HG03175 (cell line): ENCODE measurements at regions not wholly inside any gene's neighbourhood (a gene's known extent, or its start where the extent isn't known, plus 50 kb on each side); places are given as distances from the start of the nearest gene placed in this dataset.
A peak's percentile ranks its signal among the peaks of the same experiment; 100 is the strongest.
"Not testable (repeated sequence)": the region's sequence is repeated elsewhere in the genome, so short reads cannot be mapped to it uniquely, and the experiment has no call there.

Experiments
- ATAC-seq: cut with Tn5 transposase; IDR thresholded peaks from one replicate; pipeline ENCODE4 v1.9.1; 2021; ENCODE audit warnings: mild to moderate bottlenecking, moderate library complexity; ENCODE audit not compliant: unreplicated experiment

DNA sequence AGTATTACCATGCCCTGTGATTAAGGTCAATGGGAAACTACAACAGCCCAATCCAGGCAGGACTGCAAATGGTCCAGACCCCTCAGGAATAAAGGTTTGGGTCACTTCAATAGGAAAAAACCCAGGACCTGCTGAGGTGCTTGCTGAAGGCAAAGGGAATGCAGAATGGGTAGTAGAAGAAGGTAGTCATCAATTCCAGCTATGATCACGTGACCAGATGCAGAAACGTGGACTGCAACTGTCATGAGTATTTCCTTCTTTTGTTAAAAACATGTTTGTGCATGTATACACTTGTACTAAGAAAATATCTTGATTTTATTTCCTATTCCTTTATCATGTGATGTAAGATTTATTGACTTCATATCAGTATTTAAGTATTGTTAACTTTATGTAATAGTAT lies 319.6 kb upstream of the FGF16 start:
- not testable (repeated sequence) for ATAC-seq

DNA sequence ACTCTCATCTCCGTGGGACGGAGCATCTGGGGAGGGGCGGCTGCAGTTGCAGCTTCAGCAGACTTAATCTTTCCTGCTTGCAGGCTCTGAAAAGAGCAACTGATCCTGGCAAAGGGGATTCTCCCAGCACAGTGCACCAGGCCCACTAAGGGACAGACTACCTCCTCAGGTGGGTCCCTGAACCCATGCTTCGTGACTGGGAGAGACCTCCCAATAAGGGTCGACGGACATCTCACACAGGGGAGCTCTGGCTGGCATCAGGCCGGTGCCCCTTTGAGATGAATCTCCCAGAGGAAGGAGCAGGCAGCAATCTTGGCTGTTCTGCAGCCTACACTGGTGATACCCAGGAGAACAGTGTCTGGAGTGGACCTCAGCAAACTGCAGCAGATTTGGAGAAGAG lies 303.3 kb upstream of the FGF16 start:
- ATAC-seq: no peak

DNA sequence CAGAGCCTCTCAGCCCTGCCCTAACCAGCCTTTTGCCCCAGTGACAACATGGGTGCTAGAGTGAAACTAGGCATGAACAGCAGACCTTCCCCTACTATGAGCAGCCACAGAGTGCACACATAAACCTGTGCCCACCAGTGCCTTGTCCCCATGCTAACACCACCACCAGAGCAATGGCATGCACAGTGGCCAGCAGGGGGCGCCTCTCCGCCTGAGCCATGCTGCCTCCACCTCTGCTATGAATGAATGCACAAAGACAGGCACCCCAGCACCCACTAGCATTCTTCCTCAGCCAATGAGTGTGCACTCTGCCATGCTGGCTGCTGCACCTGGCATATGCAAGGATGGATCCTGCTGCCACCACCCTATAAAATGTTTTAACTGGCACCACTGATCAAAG lies 286.9 kb upstream of the FGF16 start:
- no peak for ATAC-seq

DNA sequence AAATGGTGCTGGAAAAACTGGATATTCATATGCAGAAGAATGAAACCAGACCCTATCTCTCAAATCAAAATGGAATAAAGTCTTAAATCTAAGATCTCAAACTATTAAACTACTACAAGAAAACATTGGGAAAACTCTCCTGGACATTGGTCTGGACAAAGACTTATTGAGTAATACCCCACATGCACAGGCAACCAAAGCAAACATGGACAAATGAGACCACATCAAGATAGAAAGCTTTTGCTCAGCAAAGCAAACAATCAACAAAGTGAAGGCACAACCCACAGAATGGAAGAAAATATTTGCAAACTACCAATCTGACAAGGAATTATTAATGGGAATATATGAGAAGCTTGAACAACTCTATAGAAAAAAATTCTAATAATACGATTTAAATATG lies 284.4 kb upstream of the FGF16 start:
- ATAC-seq: no peak

DNA sequence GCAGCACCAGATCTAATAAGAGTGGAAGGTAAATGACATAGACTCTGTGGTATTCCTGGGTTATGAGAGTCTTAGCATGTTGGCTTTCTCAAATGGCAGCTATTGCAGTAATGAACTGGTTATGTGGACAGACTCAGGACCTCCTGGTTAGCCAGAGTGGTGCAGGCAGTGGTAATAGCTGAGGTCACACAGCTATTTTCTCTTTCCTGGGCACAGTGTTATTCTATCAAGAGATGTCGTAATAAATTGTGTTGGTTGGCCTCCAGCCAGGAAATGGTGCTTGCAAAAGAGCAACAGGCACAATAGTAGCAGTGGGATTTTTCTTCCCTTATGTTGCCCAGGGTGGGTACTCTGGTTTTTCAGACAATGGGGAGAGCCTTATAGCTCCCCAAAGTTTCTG lies 279.2 kb upstream of the FGF16 start:
- no peak for ATAC-seq

DNA sequence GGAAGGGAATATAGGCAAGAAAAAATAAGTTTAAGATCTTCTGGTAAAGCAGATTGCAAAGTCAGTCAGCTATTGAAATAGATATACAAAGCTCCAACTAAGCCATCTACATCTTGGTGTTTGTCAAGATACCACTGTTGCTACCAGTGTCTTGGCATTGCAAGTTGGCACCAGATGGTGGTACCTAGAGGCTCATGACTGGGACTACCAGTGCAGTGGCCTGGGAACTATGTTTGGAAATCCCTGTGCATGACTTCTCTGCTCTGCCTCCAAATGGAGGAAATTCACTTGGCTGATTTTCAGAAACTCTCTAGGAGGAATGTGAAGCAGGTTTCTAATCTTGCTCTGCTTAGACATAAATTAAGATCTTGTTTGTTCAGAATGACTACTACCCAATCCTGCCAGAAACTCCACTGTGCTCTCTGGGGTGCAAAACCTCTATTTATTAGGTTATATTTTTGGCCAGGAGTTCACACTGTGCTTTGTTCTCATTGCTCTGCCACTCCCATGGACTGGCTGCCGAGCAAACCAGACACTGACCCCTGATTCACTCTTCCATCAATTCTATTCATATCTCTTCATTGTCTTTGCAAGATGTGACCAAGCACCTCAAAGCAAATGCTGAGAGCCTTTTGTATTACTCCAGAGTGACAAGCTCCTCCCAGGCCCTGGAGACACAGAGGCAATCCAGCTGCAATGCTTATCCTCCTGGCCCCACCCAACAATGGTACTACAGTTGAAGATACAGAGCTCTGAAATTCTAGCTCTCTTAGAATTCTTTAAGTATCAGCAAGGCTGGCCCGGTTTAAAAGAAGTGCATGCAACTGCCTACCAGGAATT lies 272.3 kb upstream of the FGF16 start:
- no peak for ATAC-seq

DNA sequence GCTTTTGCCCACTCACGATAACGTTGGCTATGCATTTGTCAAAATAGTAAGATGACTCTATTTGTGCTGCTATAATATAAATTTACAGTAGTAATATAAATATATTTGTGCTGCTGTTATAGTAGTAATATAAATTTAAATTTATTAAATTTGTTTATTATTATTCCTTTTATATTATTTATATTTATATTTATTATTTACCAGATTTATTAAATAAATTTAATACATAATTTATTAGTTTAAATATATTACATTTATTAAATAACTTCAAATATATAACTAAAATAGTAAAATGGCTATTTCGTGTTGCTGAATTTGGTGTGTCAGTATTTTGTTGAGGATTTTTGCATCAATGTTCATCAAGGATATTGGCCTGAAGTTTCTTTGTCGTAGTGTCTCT lies 246.5 kb upstream of the FGF16 start:
- ATAC-seq: no peak

DNA sequence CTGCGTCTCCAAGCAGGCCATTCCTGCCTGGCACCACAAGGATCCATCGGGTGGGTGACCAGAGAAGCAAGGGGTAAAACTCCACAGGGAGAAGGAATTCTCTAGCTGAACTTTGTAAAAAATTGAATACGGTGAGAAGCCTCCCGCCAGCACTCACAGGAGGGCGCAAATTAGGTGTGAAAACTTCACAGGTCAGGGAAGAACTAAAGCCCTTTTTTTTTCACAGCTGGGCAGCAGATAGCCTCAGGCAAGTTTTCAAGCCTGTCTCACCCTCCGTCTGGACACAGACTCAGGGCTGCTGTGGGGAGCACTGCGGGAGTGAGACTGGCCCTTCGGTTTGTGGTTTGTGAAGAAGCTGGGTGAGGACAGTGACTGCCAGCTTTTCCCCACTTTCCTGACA lies 224.1 kb upstream of the FGF16 start:
- no peak for ATAC-seq

DNA sequence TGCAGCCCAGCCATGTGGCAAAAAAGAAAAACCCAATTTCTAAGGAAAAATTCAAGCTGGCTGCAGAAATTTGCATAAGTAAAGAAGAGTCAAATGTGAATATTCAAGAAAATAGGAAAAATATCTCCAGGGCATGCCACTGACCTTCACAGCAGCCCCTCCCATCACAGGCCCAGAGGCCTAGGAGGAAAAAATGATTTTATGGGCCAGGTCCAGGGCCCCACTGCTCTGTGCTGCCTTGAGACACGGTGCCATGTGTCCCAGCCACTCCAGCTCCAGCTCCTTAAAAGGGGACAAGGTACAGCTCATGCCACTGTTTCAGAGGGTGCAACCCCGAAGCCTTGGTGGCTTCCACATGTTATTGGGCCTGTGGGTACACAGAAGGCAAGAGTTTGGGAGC lies 182.7 kb upstream of the FGF16 start:
- no peak for ATAC-seq

DNA sequence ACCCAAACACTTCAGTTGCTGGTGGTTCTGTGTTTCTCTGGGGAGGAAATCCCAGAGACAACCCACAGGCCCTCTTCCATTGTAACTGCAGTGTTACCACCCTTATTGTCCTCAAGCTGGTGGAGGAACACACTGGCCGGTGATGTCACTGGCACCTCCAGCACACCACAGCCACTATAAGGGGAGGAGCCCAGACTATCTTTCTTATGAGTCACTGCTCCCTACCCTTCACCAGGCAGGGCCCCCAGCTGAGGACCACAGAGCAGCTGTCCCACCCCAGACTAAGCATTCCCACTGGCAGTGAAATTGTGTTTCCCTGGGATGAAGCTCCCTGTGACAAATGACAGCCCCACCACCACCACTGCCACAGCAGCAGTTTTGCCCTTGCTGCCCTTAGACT lies 171.8 kb upstream of the FGF16 start:
- no peak for ATAC-seq

DNA sequence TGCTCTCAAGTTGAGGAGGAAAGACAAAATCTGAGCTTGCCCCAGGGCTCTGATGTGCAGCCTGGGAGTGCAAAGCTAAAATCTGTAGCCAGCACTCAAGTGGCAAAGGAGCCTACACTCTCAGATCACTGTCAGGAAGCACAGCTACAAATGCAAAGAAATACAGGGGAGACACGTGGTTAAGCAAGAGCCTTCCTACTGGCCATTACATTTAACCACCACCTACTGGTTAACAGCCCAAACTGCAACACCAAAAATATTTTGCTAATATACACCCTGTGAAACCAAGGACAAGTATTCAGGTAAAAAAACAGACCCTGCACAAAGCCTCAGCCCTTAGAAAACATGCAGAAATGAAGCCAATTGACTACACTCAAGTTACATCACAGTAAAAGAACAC lies 170.4 kb upstream of the FGF16 start:
- ATAC-seq: no peak

DNA sequence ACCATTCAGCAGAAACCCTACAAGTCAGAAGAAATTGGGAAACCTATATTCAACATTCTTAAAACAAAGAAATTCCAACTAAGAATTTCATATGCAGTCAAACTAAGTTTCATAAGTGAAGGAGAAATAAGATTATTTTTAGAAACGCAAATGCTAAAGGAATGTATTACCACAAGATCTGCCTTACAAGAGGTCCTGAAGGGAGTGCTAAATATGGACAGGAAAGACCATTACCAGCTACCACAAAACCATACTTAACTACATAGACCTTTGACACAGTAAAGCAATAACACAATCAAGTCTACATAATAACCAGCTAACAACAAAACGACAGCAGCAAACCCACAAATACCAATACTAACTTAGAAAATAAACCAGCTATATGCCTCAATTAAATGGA lies 169.3 kb upstream of the FGF16 start:
- ATAC-seq: no peak

DNA sequence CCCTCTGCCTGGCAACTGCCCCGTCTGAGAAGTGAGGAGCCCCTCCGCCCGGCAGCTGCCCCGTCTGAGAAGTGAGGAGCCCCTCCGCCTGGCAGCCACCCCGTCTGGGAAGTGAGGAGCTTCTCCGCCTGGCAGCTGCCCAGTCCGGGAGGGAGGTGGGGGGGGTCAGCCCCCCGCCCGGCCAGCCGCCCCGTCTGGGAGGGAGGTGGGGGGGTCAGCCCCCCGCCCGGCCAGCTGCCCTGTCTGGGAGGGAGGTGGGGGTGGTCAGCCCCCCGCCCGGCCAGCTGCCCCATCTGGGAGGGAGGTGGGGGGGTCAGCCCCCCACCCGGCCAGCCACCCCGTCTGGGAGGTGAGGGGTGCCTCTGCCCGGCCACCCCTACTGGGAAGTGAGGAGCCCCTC lies 167.8 kb upstream of the FGF16 start:
- not testable (repeated sequence) for ATAC-seq

DNA sequence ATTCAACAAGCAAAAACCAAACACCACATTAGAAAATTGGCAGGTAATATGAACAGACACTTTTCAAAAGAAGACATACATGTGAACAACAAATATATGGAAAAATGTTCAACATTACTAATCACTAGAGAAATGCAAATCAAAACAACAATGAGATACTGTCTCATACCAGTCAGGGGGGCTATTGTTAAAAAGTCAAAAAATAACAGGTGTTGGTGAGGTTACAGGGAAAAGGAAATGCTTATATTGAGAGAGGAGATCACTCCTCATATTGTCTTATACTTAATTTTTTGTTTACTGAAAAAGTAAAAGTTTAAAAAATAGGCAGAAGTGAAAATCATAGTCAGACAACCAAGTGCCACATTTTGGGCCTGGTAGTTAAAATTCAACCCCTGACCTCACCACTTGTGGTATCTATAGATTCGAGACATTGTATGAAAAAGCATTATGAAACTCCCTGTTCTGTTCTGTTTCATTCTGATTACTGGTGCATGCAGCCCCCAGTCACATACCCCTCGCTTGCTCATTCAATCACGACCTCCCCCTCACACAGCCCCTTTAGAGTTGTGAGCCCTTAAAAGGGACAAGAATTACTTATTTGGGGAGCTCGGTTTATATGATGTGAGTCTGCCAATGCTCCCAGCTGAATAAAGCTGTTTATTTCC lies 153.7 kb upstream of the FGF16 start:
- peak; percentile 53 for ATAC-seq

DNA sequence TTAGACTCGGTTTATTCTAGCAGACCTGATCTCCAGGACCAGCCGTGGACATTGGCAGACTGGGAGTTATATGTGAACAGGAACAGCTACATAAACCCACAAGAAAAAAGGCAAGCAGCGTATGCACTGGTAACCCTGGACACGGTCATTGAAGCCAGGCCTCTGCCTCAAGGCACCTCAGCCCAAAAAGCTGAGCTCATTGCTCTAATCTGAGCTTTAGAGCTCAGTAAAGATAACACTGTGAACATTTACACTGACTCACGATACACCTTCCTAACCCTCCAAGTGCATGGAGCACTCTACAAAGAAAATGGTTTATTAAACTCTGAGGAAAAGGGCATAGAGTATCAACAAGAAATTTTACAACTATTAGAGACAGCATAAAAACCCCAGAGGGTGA lies 148.9 kb upstream of the FGF16 start:
- ATAC-seq: no peak

DNA sequence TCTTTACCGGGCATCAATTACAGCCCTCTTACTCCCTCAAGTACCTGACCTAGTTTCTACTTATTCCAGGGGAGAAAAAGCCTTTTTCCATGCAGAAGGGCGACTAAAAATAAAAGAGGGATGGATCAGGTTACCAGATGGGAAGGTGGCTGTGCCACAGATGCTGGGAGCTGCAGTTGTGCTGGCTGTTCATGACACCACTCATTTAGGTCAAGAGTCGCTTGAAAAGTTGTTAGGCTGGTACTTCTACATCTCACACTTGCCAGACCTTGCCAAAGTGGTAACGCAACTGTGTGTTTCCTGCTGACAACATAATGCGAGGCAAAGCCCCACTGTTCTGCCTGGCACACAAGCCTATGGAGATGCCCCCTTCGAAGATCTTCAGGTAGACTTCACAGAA lies 148.4 kb upstream of the FGF16 start:
- ATAC-seq: no peak

DNA sequence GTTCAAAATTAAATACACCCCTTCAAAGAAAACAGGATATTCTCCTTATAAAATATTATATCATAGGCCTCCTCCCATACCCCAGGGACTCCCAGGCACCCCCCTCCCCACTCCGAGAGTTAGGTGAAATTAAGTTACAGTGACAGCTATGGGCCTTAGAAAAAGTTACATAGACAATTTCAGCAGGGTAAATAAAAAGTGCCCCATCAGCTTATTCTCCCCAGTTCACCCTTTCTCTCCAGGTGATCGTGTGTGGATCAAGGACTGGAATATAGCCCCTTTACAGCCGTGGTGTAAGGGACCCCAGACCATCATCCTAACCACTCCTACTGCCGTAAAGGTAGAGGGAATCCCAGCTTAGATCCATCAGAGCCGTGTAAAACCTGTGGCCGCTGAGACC lies 147.6 kb upstream of the FGF16 start:
- no peak for ATAC-seq

DNA sequence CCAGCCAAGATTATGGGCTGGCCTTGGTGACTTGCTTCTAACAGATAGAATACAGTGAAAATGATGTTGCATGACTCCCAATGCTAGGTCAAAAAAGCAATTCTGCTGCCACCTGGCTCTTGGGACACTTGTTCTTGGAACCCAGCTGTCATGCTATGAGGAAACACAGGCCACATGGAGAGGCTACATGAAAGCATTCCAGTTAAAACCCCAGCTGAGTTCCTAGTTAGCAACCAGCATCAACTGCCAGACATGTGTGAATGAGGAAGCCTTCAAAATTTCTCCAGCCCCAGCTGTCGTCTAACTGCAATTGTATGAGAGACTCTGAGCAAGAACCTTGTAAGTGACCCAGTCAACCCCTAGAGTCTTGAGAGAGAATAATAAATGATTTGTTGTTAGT lies 105.2 kb upstream of the FGF16 start:
- ATAC-seq: no peak

DNA sequence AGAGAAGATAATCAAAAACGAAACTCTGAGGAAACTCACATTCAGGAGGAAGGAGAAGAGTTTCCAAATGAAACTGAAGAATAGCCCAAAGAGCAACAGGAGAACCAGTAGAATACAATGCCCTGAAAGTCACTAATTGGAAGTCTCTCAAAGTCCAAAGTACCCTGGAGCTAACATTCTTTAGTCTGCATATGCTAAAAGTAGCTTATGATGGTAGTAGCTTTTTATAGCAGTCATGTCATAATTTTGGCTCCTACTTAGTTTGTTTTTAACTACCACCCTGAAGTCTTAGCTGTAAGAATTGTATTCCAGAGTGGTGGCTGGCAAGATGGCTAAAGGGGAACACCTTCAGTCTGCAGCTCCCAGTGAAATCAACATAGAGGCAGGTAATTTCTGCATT lies 100.3 kb upstream of the FGF16 start:
- ATAC-seq: no peak

DNA sequence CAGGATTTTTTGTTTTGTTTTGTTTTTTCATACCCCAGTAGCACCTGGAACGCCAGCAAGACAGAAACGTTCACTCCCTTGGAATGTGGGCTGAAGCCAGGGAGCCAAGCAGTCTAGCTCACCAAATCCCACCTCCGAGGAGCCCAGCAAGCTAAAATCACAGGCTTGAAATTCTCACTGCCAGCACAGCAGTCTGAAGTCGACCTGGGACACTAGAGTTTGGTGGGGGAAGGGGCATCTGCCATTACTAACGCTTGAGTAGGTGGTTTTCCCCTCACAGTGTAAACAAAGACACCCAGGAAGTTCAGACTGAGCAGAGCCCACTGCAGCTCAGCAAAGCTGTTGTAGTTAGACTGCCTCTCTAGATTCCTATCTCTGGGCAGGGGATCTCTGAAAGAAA lies 99.6 kb upstream of the FGF16 start:
- no peak for ATAC-seq

DNA sequence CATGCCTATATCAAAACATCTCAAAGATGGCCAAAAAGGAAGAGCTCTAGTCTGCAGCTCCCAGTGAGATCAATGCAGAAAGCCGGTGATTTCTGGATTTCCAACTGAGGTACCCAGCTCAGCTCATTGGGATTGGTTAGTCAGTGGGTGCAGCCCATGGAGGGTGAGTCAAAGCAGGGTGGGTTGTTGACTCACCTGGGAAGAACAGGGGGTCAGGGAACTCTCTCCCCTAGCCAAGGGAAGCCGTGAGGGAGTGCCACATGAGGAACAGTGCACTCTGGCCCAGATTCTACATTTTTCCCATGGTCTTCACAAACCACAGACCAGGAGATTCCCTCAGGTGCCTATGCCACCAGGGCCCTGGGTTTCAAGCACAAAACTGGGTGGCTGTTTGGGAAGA lies 57.3 kb upstream of the FGF16 start:
- no peak for ATAC-seq

DNA sequence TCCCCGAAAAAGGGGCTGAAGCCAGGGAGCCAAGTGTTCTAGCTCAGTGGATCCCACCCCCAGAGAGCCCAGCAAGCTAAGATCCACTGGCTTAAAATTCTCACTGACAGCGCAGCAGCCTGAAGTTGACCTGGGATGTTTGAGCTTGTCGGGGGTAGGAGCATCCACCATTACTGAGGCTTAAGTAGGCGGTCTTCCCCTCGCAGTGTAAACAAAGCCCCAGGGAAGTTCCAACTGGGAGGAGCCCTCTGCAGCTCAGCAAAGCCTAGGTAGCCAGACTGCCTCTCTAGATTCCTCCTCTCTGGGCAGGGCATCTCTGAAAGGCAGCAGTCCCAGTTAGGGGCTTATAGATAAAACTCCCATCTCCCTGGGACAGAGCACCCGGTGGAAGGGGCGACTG lies 56.8 kb upstream of the FGF16 start:
- ATAC-seq: not testable (repeated sequence)

DNA sequence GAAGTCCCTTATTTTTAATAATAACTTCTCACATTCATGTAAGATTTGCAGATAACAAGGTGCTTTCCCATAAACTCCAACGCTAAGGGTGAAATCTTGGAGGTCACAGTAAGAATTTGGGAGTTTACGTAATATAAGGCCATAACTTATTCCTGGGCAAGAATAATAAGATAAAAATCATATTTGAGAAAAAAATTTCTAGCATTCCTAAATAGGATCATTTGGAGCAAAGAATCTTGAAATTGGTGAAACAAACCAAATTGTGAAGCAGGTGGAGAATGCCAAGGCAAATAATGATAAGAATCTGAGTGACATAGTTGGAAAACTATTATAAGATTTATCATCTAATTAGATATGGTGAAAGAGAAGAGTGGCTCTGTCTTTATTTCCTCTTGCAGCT lies 50.4 kb upstream of the FGF16 start:
- no peak for ATAC-seq
